SK-N-SH (cell line): ENCODE measurements at regions not wholly inside any gene's neighbourhood (a gene's known extent, or its start where the extent isn't known, plus 50 kb on each side); places are given as distances from the start of the nearest gene placed in this dataset.

Experiments
- CTCF ChIA-PET: fragments of 300-600, 350-600 bp; formaldehyde crosslinking; extraction: SDS; loops from one replicate; lab custom pipeline; 2021; lab: Yijun Ruan, JAX
- POLR2A ChIA-PET: fragments of 350-600 bp; sonication (Branson Sonifier 250); formaldehyde crosslinking; extraction: SDS; loops from one replicate; lab custom pipeline; 2020; ENCODE audit warnings: antibody characterized with exemption, inconsistent platforms; lab: Yijun Ruan, JAX
- DNase-seq: peaks from one replicate; pipeline ENCODE4 v3.0.0; 2012
- H2AFZ ChIP-seq: fragments of 200-600 bp; sonication (generic); 2 replicates; pipeline ENCODE4 v1.8.1; 2016; ENCODE audit warnings: antibody characterized with exemption, mild to moderate bottlenecking, low read depth
- H3F3A ChIP-seq: fragments of 200-600 bp; sonication (generic); replicated peaks from 2 replicates; pipeline ENCODE3; 2016; ENCODE audit warnings: antibody characterized with exemption, mild to moderate bottlenecking; ENCODE audit not compliant: insufficient read depth
- H3K27ac ChIP-seq, 2 experiments: fragments of 200-500 bp in 1 of 2; fragments of 200-600 bp in 1 of 2; sonication (Bioruptor generic) in 1 of 2; sonication (generic), shearing (Covaris generic) in 1 of 2; 2 replicates each; pipeline versions ENCODE4 v1.5.1 to v1.6.1; 2014 to 2016; ENCODE audit warnings: low read depth in 2 of 2, inconsistent platforms in 1 of 2, low read length in 1 of 2, mild to moderate bottlenecking in 1 of 2, mixed read lengths in 1 of 2
- H3K27me3 ChIP-seq: fragments of 200-600 bp; sonication (generic), shearing (Covaris generic); 2 replicates; pipeline ENCODE4 v1.6.1; 2016; ENCODE audit warnings: mixed run types; ENCODE audit not compliant: insufficient read depth
- H3K36me3 ChIP-seq, 2 experiments: fragments of 200-500 bp in 1 of 2; fragments of 200-600 bp in 1 of 2; sonication (Bioruptor generic) in 1 of 2; sonication (generic) in 1 of 2; replicated peaks in 1 of 2; 2 replicates each; pipeline versions ENCODE3 to v1.5.1; 2014 to 2016; ENCODE audit warnings: low read length in 1 of 2, mild to moderate bottlenecking in 1 of 2; ENCODE audit not compliant: insufficient read depth in 2 of 2, control insufficient read depth in 1 of 2
- H3K4me1 ChIP-seq, 2 experiments: fragments of 200-500 bp in 1 of 2; fragments of 200-600 bp in 1 of 2; sonication (Bioruptor generic) in 1 of 2; sonication (generic), shearing (Covaris generic) in 1 of 2; 2 replicates each; pipeline versions ENCODE4 v1.5.1 to v1.6.1; 2014 to 2016; ENCODE audit warnings: low read depth in 1 of 2, low read length in 1 of 2, mixed run types in 1 of 2; ENCODE audit not compliant: insufficient read depth in 2 of 2, control insufficient read depth in 1 of 2
- H3K4me2 ChIP-seq: fragments of 200-600 bp; sonication (generic), shearing (Covaris generic); 2 replicates; pipeline ENCODE4 v1.6.1; 2017; ENCODE audit warnings: mixed run types
- H3K4me3 ChIP-seq, 2 experiments: fragments of 200-500 bp in 1 of 2; fragments of 200-600 bp in 1 of 2; sonication (Bioruptor generic) in 1 of 2; sonication (generic), shearing (Covaris generic) in 1 of 2; 2 replicates each; pipeline versions ENCODE4 v1.5.1 to v1.8.1; 2014 to 2016; ENCODE audit warnings: low read depth in 2 of 2, inconsistent platforms in 1 of 2, low read length in 1 of 2, mild to moderate bottlenecking in 1 of 2, mixed read lengths in 1 of 2, moderate library complexity in 1 of 2
- H3K79me2 ChIP-seq: fragments of 200-600 bp; sonication (generic); 2 replicates; pipeline ENCODE4 v1.8.1; 2017; ENCODE audit warnings: mild to moderate bottlenecking; ENCODE audit not compliant: insufficient read depth
- H3K9ac ChIP-seq: fragments of 200-600 bp; sonication (generic); 2 replicates; pipeline ENCODE4 v1.6.1; 2017; ENCODE audit warnings: mixed run types
- H3K9me2 ChIP-seq: fragments of 200-600 bp; sonication (generic); 2 replicates; pipeline ENCODE4 v1.6.1; 2017; ENCODE audit warnings: mixed run types
- H3K9me3 ChIP-seq: fragments of 200-600 bp; sonication (generic); 2 replicates; pipeline ENCODE4 v1.6.1; 2017; ENCODE audit warnings: mixed run types, mild to moderate bottlenecking, moderate library complexity
- H4K20me1 ChIP-seq: fragments of 200-600 bp; sonication (generic); 2 replicates; pipeline ENCODE4 v1.6.1; 2017; ENCODE audit warnings: mild to moderate bottlenecking, mixed run types; ENCODE audit not compliant: insufficient read depth
- ELF1 ChIP-seq: IDR thresholded peaks from 2 replicates; pipeline ENCODE4 v1.4.0; 2012
- FOSL2 ChIP-seq: IDR thresholded peaks from 2 replicates; pipeline ENCODE4 v1.4.0; 2012; ENCODE audit warnings: low read depth, mild to moderate bottlenecking, moderate library complexity, borderline replicate concordance
- GABPA ChIP-seq: IDR thresholded peaks from 2 replicates; pipeline ENCODE4 v1.4.0; 2012; ENCODE audit warnings: low read depth, mild to moderate bottlenecking
- NFIC ChIP-seq: IDR thresholded peaks from 2 replicates; pipeline ENCODE4 v1.4.0; 2012; ENCODE audit warnings: borderline replicate concordance
- NRF1 ChIP-seq: IDR thresholded peaks from 2 replicates; pipeline ENCODE4 v1.6.1; 2012; ENCODE audit warnings: low read depth, mild to moderate bottlenecking, low read length
- POLR2AphosphoS5 ChIP-seq: IDR thresholded peaks from 2 replicates; pipeline ENCODE4 v1.6.1; 2012; ENCODE audit warnings: low read depth, low read length
- RAD21 ChIP-seq: IDR thresholded peaks from 2 replicates; pipeline ENCODE4 v1.6.1; 2012; ENCODE audit warnings: mild to moderate bottlenecking, low read length
- RCOR1 ChIP-seq: fragments of 150-350 bp; IDR thresholded peaks from 2 replicates; pipeline ENCODE4 v1.6.1; 2017; ENCODE audit warnings: antibody characterized with exemption, low read length
- RXRA ChIP-seq: IDR thresholded peaks from 2 replicates; pipeline ENCODE4 v1.4.0; 2012; ENCODE audit warnings: low read depth, mild to moderate bottlenecking, borderline replicate concordance
- TCF12 ChIP-seq: IDR thresholded peaks from 2 replicates; pipeline ENCODE4 v1.4.0; 2012
- TEAD4 ChIP-seq: IDR thresholded peaks from 2 replicates; pipeline ENCODE4 v1.4.0; 2012; ENCODE audit warnings: mild to moderate bottlenecking, borderline replicate concordance; ENCODE audit not compliant: insufficient read depth
- WGBS: methylation state at CpG from one replicate; pipeline ENCODE4 v1.1.6; 2017; ENCODE audit warnings: low lambda C conversion rate; 5-methylcytosine and 5-hydroxymethylcytosine counted together
- TF ChIP-seq, protein P1 (sequence below): fragments of 150-350 bp; IDR thresholded peaks from 2 replicates; pipeline ENCODE4 v1.6.1; 2016; ENCODE audit warnings: mild to moderate bottlenecking, low read depth, low read length
- TF ChIP-seq, protein P2 (sequence below): IDR thresholded peaks from 2 replicates; pipeline ENCODE4 v1.4.0; 2012; ENCODE audit warnings: low read depth, borderline replicate concordance
- TF ChIP-seq, protein P3 (sequence below): fragments of 150-350 bp; IDR thresholded peaks from 2 replicates; pipeline ENCODE4 v1.6.1; 2017; ENCODE audit warnings: antibody characterized with exemption, low read length, low read depth, borderline replicate concordance
- TF ChIP-seq, protein P4 (sequence below): IDR thresholded peaks from 2 replicates; pipeline ENCODE4 v1.6.1; 2012; ENCODE audit warnings: mild to moderate bottlenecking, low read depth, low read length, moderate library complexity

DNA sequence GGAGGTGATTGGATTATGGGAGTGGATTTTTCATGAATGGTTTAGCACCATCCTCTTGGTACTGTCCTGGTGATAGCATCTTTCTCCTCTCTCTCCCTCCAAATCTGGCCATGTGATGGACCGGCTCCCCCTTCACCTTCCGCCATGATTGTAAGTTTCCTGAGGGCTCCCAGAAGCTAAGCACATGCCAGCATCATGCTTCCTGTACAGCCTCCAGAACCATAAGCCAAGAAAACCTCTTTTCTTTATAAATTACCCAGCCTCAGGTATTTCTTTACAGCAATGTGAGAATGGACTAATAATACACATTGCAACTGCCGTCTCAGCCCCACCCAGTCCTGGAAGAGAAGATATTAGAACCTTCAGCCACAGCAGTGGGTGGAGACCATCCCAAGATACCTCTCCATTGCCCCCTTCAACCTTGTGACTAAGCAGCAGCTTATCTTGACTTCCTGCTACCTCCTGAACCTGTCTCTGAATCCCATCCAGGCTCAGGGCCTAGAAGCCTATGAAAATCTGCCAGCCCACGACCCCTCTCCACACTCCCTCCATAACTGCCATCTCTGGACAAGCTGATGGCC lies 81.8 kb upstream of the AGAP1 start:
- Histone ChIP-seq H3K4me3 (no peak overlapping the region), H3K27ac (no peak overlapping the region), H3K4me2 (no peak overlapping the region), H4K20me1 (no peaks in the 10 kb centered on the region), H3K9ac (no peak overlapping the region), H3K4me1 (peaks cover 0 to 3% of the 10 kb centered on the region in 2 experiments; a peak in 2 of 4 replicates), H3K79me2 (no peaks in the 10 kb centered on the region), H3K27me3 (no peaks in the 10 kb centered on the region; the same call in 1 of the 2 replicates), H3K9me2 (no peaks in the 10 kb centered on the region), H2AFZ (no peak overlapping the region), H3K36me3 (no peaks in the 10 kb centered on the region), H3K9me3 (no peaks in the 10 kb centered on the region), H3F3A (no peaks in the 10 kb centered on the region)
- CTCF ChIA-PET, result no interaction called here
- no peak for DNase-seq
- WGBS, result 56% methylated on average over 4 of the region's 4 CpGs
- POLR2A ChIA-PET, result no interaction called here
- TF ChIP-seq TCF12 (no peak), RCOR1 (no peak), NFIC (no peak), GABPA (no peak), TEAD4 (no peak), RAD21 (no peak), FOSL2 (no peak), NRF1 (no peak), ELF1 (no peak), POLR2AphosphoS5 (no peak), RXRA (no peak)
- TF ChIP-seq, protein P1, sequence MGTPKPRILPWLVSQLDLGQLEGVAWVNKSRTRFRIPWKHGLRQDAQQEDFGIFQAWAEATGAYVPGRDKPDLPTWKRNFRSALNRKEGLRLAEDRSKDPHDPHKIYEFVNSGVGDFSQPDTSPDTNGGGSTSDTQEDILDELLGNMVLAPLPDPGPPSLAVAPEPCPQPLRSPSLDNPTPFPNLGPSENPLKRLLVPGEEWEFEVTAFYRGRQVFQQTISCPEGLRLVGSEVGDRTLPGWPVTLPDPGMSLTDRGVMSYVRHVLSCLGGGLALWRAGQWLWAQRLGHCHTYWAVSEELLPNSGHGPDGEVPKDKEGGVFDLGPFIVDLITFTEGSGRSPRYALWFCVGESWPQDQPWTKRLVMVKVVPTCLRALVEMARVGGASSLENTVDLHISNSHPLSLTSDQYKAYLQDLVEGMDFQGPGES, result no peak
- TF ChIP-seq, protein P2, sequence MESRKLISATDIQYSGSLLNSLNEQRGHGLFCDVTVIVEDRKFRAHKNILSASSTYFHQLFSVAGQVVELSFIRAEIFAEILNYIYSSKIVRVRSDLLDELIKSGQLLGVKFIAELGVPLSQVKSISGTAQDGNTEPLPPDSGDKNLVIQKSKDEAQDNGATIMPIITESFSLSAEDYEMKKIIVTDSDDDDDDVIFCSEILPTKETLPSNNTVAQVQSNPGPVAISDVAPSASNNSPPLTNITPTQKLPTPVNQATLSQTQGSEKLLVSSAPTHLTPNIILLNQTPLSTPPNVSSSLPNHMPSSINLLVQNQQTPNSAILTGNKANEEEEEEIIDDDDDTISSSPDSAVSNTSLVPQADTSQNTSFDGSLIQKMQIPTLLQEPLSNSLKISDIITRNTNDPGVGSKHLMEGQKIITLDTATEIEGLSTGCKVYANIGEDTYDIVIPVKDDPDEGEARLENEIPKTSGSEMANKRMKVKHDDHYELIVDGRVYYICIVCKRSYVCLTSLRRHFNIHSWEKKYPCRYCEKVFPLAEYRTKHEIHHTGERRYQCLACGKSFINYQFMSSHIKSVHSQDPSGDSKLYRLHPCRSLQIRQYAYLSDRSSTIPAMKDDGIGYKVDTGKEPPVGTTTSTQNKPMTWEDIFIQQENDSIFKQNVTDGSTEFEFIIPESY, result no peak
- TF ChIP-seq, protein P3, sequence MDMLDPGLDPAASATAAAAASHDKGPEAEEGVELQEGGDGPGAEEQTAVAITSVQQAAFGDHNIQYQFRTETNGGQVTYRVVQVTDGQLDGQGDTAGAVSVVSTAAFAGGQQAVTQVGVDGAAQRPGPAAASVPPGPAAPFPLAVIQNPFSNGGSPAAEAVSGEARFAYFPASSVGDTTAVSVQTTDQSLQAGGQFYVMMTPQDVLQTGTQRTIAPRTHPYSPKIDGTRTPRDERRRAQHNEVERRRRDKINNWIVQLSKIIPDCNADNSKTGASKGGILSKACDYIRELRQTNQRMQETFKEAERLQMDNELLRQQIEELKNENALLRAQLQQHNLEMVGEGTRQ, result no peak
- TF ChIP-seq, protein P4, sequence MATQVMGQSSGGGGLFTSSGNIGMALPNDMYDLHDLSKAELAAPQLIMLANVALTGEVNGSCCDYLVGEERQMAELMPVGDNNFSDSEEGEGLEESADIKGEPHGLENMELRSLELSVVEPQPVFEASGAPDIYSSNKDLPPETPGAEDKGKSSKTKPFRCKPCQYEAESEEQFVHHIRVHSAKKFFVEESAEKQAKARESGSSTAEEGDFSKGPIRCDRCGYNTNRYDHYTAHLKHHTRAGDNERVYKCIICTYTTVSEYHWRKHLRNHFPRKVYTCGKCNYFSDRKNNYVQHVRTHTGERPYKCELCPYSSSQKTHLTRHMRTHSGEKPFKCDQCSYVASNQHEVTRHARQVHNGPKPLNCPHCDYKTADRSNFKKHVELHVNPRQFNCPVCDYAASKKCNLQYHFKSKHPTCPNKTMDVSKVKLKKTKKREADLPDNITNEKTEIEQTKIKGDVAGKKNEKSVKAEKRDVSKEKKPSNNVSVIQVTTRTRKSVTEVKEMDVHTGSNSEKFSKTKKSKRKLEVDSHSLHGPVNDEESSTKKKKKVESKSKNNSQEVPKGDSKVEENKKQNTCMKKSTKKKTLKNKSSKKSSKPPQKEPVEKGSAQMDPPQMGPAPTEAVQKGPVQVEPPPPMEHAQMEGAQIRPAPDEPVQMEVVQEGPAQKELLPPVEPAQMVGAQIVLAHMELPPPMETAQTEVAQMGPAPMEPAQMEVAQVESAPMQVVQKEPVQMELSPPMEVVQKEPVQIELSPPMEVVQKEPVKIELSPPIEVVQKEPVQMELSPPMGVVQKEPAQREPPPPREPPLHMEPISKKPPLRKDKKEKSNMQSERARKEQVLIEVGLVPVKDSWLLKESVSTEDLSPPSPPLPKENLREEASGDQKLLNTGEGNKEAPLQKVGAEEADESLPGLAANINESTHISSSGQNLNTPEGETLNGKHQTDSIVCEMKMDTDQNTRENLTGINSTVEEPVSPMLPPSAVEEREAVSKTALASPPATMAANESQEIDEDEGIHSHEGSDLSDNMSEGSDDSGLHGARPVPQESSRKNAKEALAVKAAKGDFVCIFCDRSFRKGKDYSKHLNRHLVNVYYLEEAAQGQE, result no peak
